Right lobe of liver (tissue), 4 donors: ENCODE measurements at regions not wholly inside any gene's neighbourhood (a gene's known extent, or its start where the extent isn't known, plus 50 kb on each side); places are given as distances from the start of the nearest gene placed in this dataset.

Experiments used
- POLR2A ChIP-seq: fragments of 450-650 bp; IDR thresholded peaks from one replicate; pipeline ENCODE4 v1.6.1; 2017; ENCODE audit warnings: antibody characterized with exemption, mild to moderate bottlenecking
- TF ChIP-seq, protein P1 (sequence below), 4 donors: fragments of 200-600 bp in 3 of 4; fragments of 450-650 bp in 1 of 4; IDR thresholded peaks; one replicate each; pipeline versions ENCODE4 v1.5.1 to v1.8.0; 2016 to 2022; ENCODE audit warnings: antibody characterized with exemption in 4 of 4, mild to moderate bottlenecking in 2 of 4
- donor health status: DM: no; HTN: no; CAD: no.
- donor health status: DM: no; HTN: no; CAD: no.
- donor health status: DM: no; HTN: yes; CAD: no.

DNA sequence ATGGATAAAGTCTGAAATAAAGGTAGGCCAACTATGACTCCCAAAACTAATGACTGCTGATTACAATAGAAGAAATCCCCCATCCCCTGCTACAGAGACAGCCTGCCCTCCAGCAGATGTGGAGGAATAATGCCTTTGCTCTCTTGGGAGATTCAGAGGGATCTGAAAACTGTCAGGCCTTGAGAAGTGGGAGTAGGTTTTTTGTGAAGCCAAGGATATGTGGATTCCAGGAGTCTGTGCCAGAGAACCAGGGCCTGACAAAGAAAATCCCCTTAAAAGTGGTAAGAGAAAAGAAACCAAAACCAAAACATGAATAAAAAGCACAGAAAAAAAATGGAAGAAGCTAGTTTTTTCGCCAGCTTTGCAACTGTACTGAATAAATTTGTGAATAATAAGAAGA lies 397.6 kb downstream of the ZNF521 start:
- TF ChIP-seq, protein P1, sequence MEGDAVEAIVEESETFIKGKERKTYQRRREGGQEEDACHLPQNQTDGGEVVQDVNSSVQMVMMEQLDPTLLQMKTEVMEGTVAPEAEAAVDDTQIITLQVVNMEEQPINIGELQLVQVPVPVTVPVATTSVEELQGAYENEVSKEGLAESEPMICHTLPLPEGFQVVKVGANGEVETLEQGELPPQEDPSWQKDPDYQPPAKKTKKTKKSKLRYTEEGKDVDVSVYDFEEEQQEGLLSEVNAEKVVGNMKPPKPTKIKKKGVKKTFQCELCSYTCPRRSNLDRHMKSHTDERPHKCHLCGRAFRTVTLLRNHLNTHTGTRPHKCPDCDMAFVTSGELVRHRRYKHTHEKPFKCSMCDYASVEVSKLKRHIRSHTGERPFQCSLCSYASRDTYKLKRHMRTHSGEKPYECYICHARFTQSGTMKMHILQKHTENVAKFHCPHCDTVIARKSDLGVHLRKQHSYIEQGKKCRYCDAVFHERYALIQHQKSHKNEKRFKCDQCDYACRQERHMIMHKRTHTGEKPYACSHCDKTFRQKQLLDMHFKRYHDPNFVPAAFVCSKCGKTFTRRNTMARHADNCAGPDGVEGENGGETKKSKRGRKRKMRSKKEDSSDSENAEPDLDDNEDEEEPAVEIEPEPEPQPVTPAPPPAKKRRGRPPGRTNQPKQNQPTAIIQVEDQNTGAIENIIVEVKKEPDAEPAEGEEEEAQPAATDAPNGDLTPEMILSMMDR (IDR thresholded peaks at IDR 0.05), result no peak
- TF ChIP-seq POLR2A, result no peak
